Natural killer cell (primary cell): ENCODE measurements at regions not wholly inside any gene's neighbourhood (a gene's known extent, or its start where the extent isn't known, plus 50 kb on each side); places are given as distances from the start of the nearest gene placed in this dataset.

Source experiments
- ATAC-seq, 3 donors: fragments of 150-1000 bp in 2 of 3; fragments of 200-7000 bp in 1 of 3; cut with Tn5 transposase; 1 replicate in 1 of 3; 2 replicates in 2 of 3; pipeline ENCODE4 v1.10.0; 2021; ENCODE audit warnings: mild to moderate bottlenecking in 2 of 3, moderate library complexity in 2 of 3
- DNase-seq, 2 donors: peaks; one replicate each; pipeline versions ENCODE4 v3.0.0 to v3.0.0-alpha.2; 2013 to 2021; ENCODE audit warnings: mixed read lengths in 1 of 2
- H3K27ac ChIP-seq: one replicate; pipeline ENCODE4 v1.5.1; 2013; ENCODE audit warnings: mild to moderate bottlenecking, low read length
- H3K27me3 ChIP-seq: one replicate; pipeline ENCODE4 v1.6.1; 2013; ENCODE audit warnings: low read length; ENCODE audit not compliant: control insufficient read depth, insufficient read depth
- H3K36me3 ChIP-seq: one replicate; pipeline ENCODE4 v1.6.1; 2013; ENCODE audit warnings: low read length; ENCODE audit not compliant: control insufficient read depth, insufficient read depth
- H3K4me1 ChIP-seq: one replicate; pipeline ENCODE4 v1.6.1; 2013; ENCODE audit warnings: low read length; ENCODE audit not compliant: control insufficient read depth, insufficient read depth
- H3K4me3 ChIP-seq: one replicate; pipeline ENCODE4 v1.5.1; 2013; ENCODE audit warnings: low read length
- H3K9me3 ChIP-seq: one replicate; pipeline ENCODE4 v1.6.1; 2013; ENCODE audit warnings: low read length; ENCODE audit not compliant: control insufficient read depth, insufficient read depth
- H3K27ac Mint-ChIP-seq, 2 donors: one replicate each; pipeline ENCODE4 v1.8.0; 2022; ENCODE audit warnings: mild to moderate bottlenecking in 2 of 2, mixed read lengths in 2 of 2, moderate library complexity in 1 of 2
- H3K27me3 Mint-ChIP-seq, 2 donors: one replicate each; pipeline ENCODE4 v1.8.0; 2022; ENCODE audit warnings: low read depth in 2 of 2, mixed read lengths in 2 of 2
- H3K36me3 Mint-ChIP-seq: one replicate; pipeline ENCODE4 v1.8.0; 2022; ENCODE audit warnings: mixed read lengths
- H3K4me1 Mint-ChIP-seq, 2 donors: one replicate each; pipeline ENCODE4 v1.8.0; 2022; ENCODE audit warnings: mixed read lengths in 2 of 2
- H3K4me3 Mint-ChIP-seq: one replicate; pipeline ENCODE4 v1.8.0; 2022; ENCODE audit warnings: mild to moderate bottlenecking, moderate library complexity, mixed read lengths
- H3K9me3 Mint-ChIP-seq, 2 donors: one replicate each; pipeline ENCODE4 v1.8.0; 2022; ENCODE audit warnings: mixed read lengths in 2 of 2
- CTCF ChIP-seq: fragments of 200-600 bp; IDR thresholded peaks from one replicate; pipeline ENCODE4 v1.8.0; 2022; ENCODE audit warnings: antibody characterized with exemption
- WGBS: methylation state at CpG from one replicate; pipeline ENCODE4 v1.1.7; 2013; ENCODE audit warnings: missing lambda C conversion rate; ENCODE audit not compliant: insufficient coverage; 5-methylcytosine and 5-hydroxymethylcytosine counted together
- intact Hi-C: fragments of 100-400 bp; cut with micrococcal nuclease; formaldehyde crosslinking; loops from one replicate; pipeline ENCODE4 v1.14.2; 2022

- no peak overlapping the region for H3K27ac ChIP-seq
- Mint-ChIP-seq H3K27ac (no peak overlapping the region), H3K4me1 (no peaks in the 10 kb centered on the region), H3K27me3 (peaks cover 5 to 13% of the 10 kb centered on the region in 2 donors), H3K4me3 (no peak overlapping the region), H3K9me3 (no peaks in the 10 kb centered on the region), H3K36me3 (no peaks in the 10 kb centered on the region)
- intact Hi-C loops: no loop called here
- H3K36me3 ChIP-seq: no peaks in the 10 kb centered on the region
- ATAC-seq (no peak), DNase-seq (no peak)
- H3K9me3 ChIP-seq: no peaks in the 10 kb centered on the region
- no peak overlapping the region for H3K4me3 ChIP-seq
- no peaks in the 10 kb centered on the region for H3K27me3 ChIP-seq
- H3K4me1 ChIP-seq: no peaks in the 10 kb centered on the region
- WGBS: 100% methylated on average over 1 of the region's 3 CpGs
- TF ChIP-seq CTCF: no peak
Measured at GRCh38 chr5:39783756-39784421, 359.1 kb upstream of the DAB2 start.

DNA sequence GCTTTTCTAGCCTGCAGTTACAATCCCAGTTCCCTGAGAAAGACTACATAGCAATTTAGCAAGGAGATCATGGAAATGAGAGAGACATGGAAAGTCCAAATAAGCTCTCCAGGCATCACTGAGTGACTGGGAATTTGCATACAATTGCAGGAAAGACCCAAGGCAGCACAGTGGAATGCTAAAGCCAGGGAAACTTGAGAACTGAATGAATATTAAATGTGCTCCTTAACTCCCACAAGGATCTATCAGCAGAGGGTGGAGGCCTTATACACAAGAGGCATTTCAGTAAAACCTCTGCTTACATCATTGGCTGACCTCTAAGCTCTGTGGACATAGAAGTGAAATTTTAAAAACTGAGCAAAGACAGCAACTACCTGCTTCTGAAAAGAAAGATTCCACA, 355.6 kb upstream of the DAB2 start:
- no peaks in the 10 kb centered on the region for H3K4me1 Mint-ChIP-seq
- Histone ChIP-seq H3K27me3 (peaks cover 2% of the 10 kb centered on the region), H3K36me3 (no peaks in the 10 kb centered on the region), H3K4me1 (no peaks in the 10 kb centered on the region), H3K27ac (no peak overlapping the region), H3K4me3 (no peak overlapping the region), H3K9me3 (no peaks in the 10 kb centered on the region)
- H3K9me3 Mint-ChIP-seq: no peaks in the 10 kb centered on the region
- intact Hi-C loops: no loop called here
- H3K27me3 Mint-ChIP-seq: peaks cover 7 to 13% of the 10 kb centered on the region in 2 donors
- no peak overlapping the region for H3K27ac Mint-ChIP-seq
- no peak for TF ChIP-seq CTCF
- no peak for DNase-seq
- no peaks in the 10 kb centered on the region for H3K36me3 Mint-ChIP-seq
- H3K4me3 Mint-ChIP-seq: no peak overlapping the region
- no peak for ATAC-seq

DNA sequence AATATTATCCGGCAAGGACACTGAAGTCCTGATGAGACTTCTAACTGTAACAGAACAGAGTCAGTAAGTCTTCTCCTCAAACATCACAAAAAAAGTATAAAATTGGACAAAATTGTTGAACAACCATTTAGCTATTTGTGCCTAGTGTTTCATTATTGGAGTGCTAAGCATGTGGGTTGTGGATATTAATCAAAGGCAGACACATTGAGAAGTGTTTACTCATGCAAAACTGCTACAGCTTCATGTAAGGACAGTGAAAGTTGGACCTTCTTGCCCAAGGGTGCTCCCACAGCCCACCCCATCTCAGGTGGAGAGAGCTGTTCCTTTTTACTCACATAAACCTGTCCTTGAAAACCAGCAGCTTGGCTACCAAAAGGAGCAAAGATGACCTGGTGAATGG, 355.1 kb upstream of the DAB2 start:
- intact Hi-C loops: no loop called here
- Histone ChIP-seq H3K36me3 (no peaks in the 10 kb centered on the region), H3K27ac (no peak overlapping the region), H3K9me3 (no peaks in the 10 kb centered on the region), H3K4me1 (no peaks in the 10 kb centered on the region), H3K27me3 (peaks cover 2% of the 10 kb centered on the region), H3K4me3 (no peak overlapping the region)
- Mint-ChIP-seq H3K9me3 (no peaks in the 10 kb centered on the region), H3K4me1 (no peaks in the 10 kb centered on the region), H3K27me3 (peaks cover 7 to 13% of the 10 kb centered on the region in 2 donors), H3K4me3 (no peak overlapping the region), H3K36me3 (no peaks in the 10 kb centered on the region), H3K27ac (no peak overlapping the region)
- ATAC-seq: no peak
- no CpG with 5 or more reads among the region's 1 CpG for WGBS
- DNase-seq: no peak
- no peak for TF ChIP-seq CTCF

- intact Hi-C loops: no loop called here
- ATAC-seq (no peak), DNase-seq (no peak)
- Histone ChIP-seq H3K36me3 (no peaks in the 10 kb centered on the region), H3K9me3 (no peaks in the 10 kb centered on the region), H3K4me1 (no peaks in the 10 kb centered on the region), H3K4me3 (no peak overlapping the region), H3K27ac (no peak overlapping the region), H3K27me3 (peaks cover 2% of the 10 kb centered on the region)
- H3K27me3 Mint-ChIP-seq: peaks cover 0 to 10% of the 10 kb centered on the region in 2 donors
- no peak overlapping the region for H3K4me3 Mint-ChIP-seq
- WGBS: 91% methylated on average over 5 of the region's 5 CpGs
- H3K36me3 Mint-ChIP-seq: no peaks in the 10 kb centered on the region
- no peaks in the 10 kb centered on the region for H3K4me1 Mint-ChIP-seq
- H3K9me3 Mint-ChIP-seq: no peaks in the 10 kb centered on the region
- H3K27ac Mint-ChIP-seq: no peak overlapping the region
- TF ChIP-seq CTCF: no peak
Measured at GRCh38 chr5:39775797-39776365, 351.1 kb upstream of the DAB2 start.
